ACC112 (cell line): ENCODE measurements at regions not wholly inside any gene's neighbourhood (a gene's known extent, or its start where the extent isn't known, plus 50 kb on each side); places are given as distances from the start of the nearest gene placed in this dataset.

Source experiments
- H2AFZ ChIP-seq: fragments of 200-600 bp; sonication (generic); one replicate; pipeline ENCODE4 v1.6.0; 2017; ENCODE audit warnings: antibody characterized with exemption, low read length; ENCODE audit not compliant: unreplicated experiment
- H3K27ac ChIP-seq: fragments of 200-600 bp; sonication (generic); 2 replicates; pipeline ENCODE4 v1.5.1; 2014; ENCODE audit warnings: low read depth, mild to moderate bottlenecking, antibody characterized with exemption, low read length, moderate library complexity
- H3K27me3 ChIP-seq: fragments of 200-600 bp; sonication (generic); 2 replicates; pipeline ENCODE4 v1.6.1; 2014; ENCODE audit warnings: mild to moderate bottlenecking, antibody characterized with exemption, low read length, moderate library complexity, mixed read lengths; ENCODE audit not compliant: insufficient read depth
- H3K36me3 ChIP-seq: fragments of 200-600 bp; sonication (generic); 2 replicates; pipeline ENCODE4 v1.6.1; 2016; ENCODE audit warnings: mild to moderate bottlenecking, antibody characterized with exemption, low read length, moderate library complexity, mixed read lengths; ENCODE audit not compliant: insufficient read depth
- H3K4me1 ChIP-seq: fragments of 200-600 bp; sonication (generic); one replicate; pipeline ENCODE4 v1.6.1; 2016; ENCODE audit warnings: low read length, mixed read lengths; ENCODE audit not compliant: insufficient read depth, unreplicated experiment, control insufficient read depth
- H3K4me3 ChIP-seq: fragments of 200-600 bp; sonication (generic); 2 replicates; pipeline ENCODE4 v1.5.1; 2014; ENCODE audit warnings: mild to moderate bottlenecking, low read depth, low read length
- H3K79me2 ChIP-seq: fragments of 200-600 bp; sonication (generic); one replicate; pipeline ENCODE4 v1.6.0; 2016; ENCODE audit warnings: low read length; ENCODE audit not compliant: control insufficient read depth, unreplicated experiment, insufficient read depth

DNA sequence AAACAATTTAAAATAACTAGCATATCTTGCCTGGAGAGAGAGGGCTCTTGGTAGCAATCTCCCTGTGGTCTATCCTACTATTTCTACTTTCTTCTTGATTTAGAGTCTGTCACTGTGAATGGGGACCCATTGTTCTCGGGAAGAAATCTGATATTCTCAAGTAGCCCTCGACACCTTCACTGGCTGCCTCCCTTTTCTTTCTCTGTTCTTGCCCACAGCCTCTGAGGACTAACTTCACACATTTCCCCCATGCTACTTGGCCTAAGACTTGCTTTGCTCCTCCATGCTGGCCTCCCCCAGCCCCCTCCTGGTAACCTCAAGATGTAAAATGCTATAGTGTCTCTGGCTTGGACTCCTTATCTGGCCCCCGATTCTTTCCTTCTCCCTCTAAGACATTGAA, 58.8 kb upstream of the NT5C1B start:
- no peak overlapping the region for H3K4me3 ChIP-seq
- no peak overlapping the region for H2AFZ ChIP-seq
- peaks cover 14% of the 10 kb centered on the region for H3K4me1 ChIP-seq
- no peaks in the 10 kb centered on the region for H3K27me3 ChIP-seq
- no peak overlapping the region for H3K27ac ChIP-seq
- peaks cover 7% of the 10 kb centered on the region; the same call in 1 of the 2 replicates for H3K36me3 ChIP-seq
- H3K79me2 ChIP-seq = no peaks in the 10 kb centered on the region

DNA sequence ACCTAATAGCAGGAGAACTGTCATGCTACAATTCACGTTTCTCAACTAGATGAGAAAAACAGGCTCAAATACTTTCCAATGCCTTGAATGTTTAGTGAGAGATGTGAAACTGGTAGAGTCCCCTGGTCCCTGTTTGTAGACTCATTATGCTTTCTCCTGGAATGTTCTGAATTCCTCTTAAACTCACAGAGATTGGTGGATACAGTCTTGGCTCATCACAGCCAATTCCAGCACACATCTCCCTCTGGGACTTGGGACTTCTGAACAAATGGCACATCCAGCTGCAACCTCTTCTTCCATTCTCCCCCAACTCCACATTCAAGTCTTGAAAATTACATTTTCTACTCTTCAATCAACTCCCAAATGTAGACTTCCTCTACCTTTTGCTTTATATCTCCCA, 58.4 kb upstream of the NT5C1B start:
- no peaks in the 10 kb centered on the region for H3K27me3 ChIP-seq
- H3K36me3 ChIP-seq = peaks cover 7% of the 10 kb centered on the region; the same call in 1 of the 2 replicates
- no peak overlapping the region for H3K27ac ChIP-seq
- peaks cover 14% of the 10 kb centered on the region for H3K4me1 ChIP-seq
- no peak overlapping the region for H2AFZ ChIP-seq
- no peak overlapping the region for H3K4me3 ChIP-seq
- no peaks in the 10 kb centered on the region for H3K79me2 ChIP-seq

GRCh38 chr2:18645315-18645714, 55.9 kb upstream of the NT5C1B start:
- H3K4me1 ChIP-seq = peaks cover 4% of the 10 kb centered on the region
- peaks cover 7% of the 10 kb centered on the region; the same call in 1 of the 2 replicates for H3K36me3 ChIP-seq
- H3K27ac ChIP-seq = no peak overlapping the region
- H3K79me2 ChIP-seq = no peaks in the 10 kb centered on the region
- H2AFZ ChIP-seq = no peak overlapping the region
- no peaks in the 10 kb centered on the region for H3K27me3 ChIP-seq
- no peak overlapping the region for H3K4me3 ChIP-seq

GRCh38 chr2:18644115-18644462, 54.7 kb upstream of the NT5C1B start:
- Histone ChIP-seq H3K4me1 (peaks cover 4% of the 10 kb centered on the region), H3K79me2 (no peaks in the 10 kb centered on the region), H3K4me3 (no peak overlapping the region), H3K27ac (no peak overlapping the region), H2AFZ (no peak overlapping the region), H3K27me3 (no peaks in the 10 kb centered on the region), H3K36me3 (peaks cover 7% of the 10 kb centered on the region; the same call in 1 of the 2 replicates)

GRCh38 chr2:18643326-18644114, 54.2 kb upstream of the NT5C1B start:
- Histone ChIP-seq H2AFZ (no peak overlapping the region), H3K27me3 (no peaks in the 10 kb centered on the region), H3K36me3 (peaks cover 7% of the 10 kb centered on the region; the same call in 1 of the 2 replicates), H3K27ac (no peak overlapping the region), H3K4me1 (peaks cover 4% of the 10 kb centered on the region), H3K79me2 (no peaks in the 10 kb centered on the region), H3K4me3 (no peak overlapping the region)

- Histone ChIP-seq H3K79me2 (no peaks in the 10 kb centered on the region), H3K4me1 (peaks cover 4% of the 10 kb centered on the region)
Observed at GRCh38 chr2:18641823-18642222, 52.5 kb upstream of the NT5C1B start.

GRCh38 chr2:18639756-18640453, 50.5 kb upstream of the NT5C1B start:
- H3K4me1 ChIP-seq = no peaks in the 10 kb centered on the region
- H3K27me3 ChIP-seq = no peaks in the 10 kb centered on the region
- peaks cover 3% of the 10 kb centered on the region; the same call in 1 of the 2 replicates for H3K36me3 ChIP-seq
- no peak overlapping the region for H3K27ac ChIP-seq
- no peak overlapping the region for H2AFZ ChIP-seq
- no peak overlapping the region for H3K4me3 ChIP-seq
- H3K79me2 ChIP-seq = no peaks in the 10 kb centered on the region

More at GRCh38 chr2:18641823-18642222, 52.5 kb upstream of the NT5C1B start:
- Histone ChIP-seq H3K36me3 (peaks cover 10% of the 10 kb centered on the region; the same call in 1 of the 2 replicates), H3K4me3 (no peak overlapping the region), H3K27ac (no peak overlapping the region), H2AFZ (no peak overlapping the region), H3K27me3 (no peaks in the 10 kb centered on the region)
